ENCODE measurements at regions not wholly inside any gene's neighbourhood (a gene's known extent, or its start where the extent isn't known, plus 50 kb on each side); places are given as distances from the start of the nearest gene placed in this dataset.

DNA sequence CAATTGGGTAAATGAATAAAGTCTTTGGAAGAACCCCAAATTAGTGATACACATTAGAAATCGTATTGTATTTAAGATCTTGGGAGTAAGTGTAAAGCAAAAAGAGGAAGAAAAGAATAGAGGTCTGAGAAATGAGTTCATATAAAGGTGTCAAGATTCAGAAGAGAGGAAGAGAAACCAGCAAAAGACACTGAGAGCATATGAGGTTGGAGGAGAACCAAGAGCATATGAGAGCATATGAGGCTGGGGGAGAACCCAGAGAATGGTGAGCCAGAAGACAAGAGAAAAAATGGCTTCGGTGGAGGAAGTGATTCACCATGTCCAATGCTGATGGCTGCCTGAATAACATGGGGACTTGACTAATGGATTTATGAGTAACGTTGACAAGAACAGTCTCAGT, 620.1 kb upstream of the GCFC2 start:
- in situ Hi-C loops (cut with MboI): no loop called here
- Histone ChIP-seq H3F3A (ENCODE audit: insufficient read depth) (no peaks in the 10 kb centered on the region), H2AFZ (no peak overlapping the region), H3K9me3 (ENCODE audit: low read depth) (no peaks in the 10 kb centered on the region), H3K27me3 (replicated peaks; ENCODE audit: insufficient read depth) (no peaks in the 10 kb centered on the region), H3K27ac (no peak overlapping the region), H3K36me3 (ENCODE audit: low read depth) (no peaks in the 10 kb centered on the region), H3K4me1 (ENCODE audit: insufficient read depth) (no peaks in the 10 kb centered on the region), H3K4me2 (ENCODE audit: unreplicated experiment) (no peak overlapping the region), H3K79me2 (ENCODE audit: insufficient read depth) (no peaks in the 10 kb centered on the region), H3K4me3 (no peak overlapping the region), H3K9me2 (ENCODE audit: insufficient read depth) (no peaks in the 10 kb centered on the region), H4K20me1 (ENCODE audit: insufficient read depth) (no peaks in the 10 kb centered on the region), H3K9ac (no peak overlapping the region)
- no peak for DNase-seq
- TF ChIP-seq EZH2 (IDR thresholded peaks at IDR 0.05; ENCODE audit: insufficient read depth, poor library complexity, severe bottlenecking) (no peak), EZH2phosphoT487 (IDR thresholded peaks at IDR 0.05; ENCODE audit: insufficient read depth, low read depth) (no peak)
- WGBS, 2 experiments (ENCODE audit: low coverage in 1 of 2, low lambda C conversion rate in 2 of 2, missing lambda C conversion rate in 2 of 2): 9 to 15% methylated on average over 3 of the region's 3 CpGs

- H3K9me3 ChIP-seq (ENCODE audit: low read depth): no peaks in the 10 kb centered on the region
- in situ Hi-C loops (cut with MboI): no loop called here
- no peaks in the 10 kb centered on the region for H3K27me3 ChIP-seq (replicated peaks; ENCODE audit: insufficient read depth)
- WGBS, 2 experiments (ENCODE audit: low coverage in 1 of 2, low lambda C conversion rate in 2 of 2, missing lambda C conversion rate in 2 of 2): 16 to 19% methylated on average over 1 of the region's 1 CpG
- H4K20me1 ChIP-seq (ENCODE audit: insufficient read depth): no peaks in the 10 kb centered on the region
- no peak overlapping the region for H3K4me2 ChIP-seq (ENCODE audit: unreplicated experiment)
- no peak overlapping the region for H3K27ac ChIP-seq
- no peaks in the 10 kb centered on the region for H3F3A ChIP-seq (ENCODE audit: insufficient read depth)
- no peaks in the 10 kb centered on the region for H3K79me2 ChIP-seq (ENCODE audit: insufficient read depth)
- DNase-seq: no peak
- no peaks in the 10 kb centered on the region for H3K4me1 ChIP-seq (ENCODE audit: insufficient read depth)
- TF ChIP-seq EZH2 (IDR thresholded peaks at IDR 0.05; ENCODE audit: insufficient read depth, poor library complexity, severe bottlenecking): no peak
- no peak for TF ChIP-seq EZH2phosphoT487 (IDR thresholded peaks at IDR 0.05; ENCODE audit: insufficient read depth, low read depth)
- H2AFZ ChIP-seq: no peak overlapping the region
- no peaks in the 10 kb centered on the region for H3K36me3 ChIP-seq (ENCODE audit: low read depth)
- no peak overlapping the region for H3K9ac ChIP-seq
- no peaks in the 10 kb centered on the region for H3K9me2 ChIP-seq (ENCODE audit: insufficient read depth)
- H3K4me3 ChIP-seq: no peak overlapping the region
Measured at GRCh38 chr2:76326636-76327035, 615.9 kb upstream of the GCFC2 start.

GRCh38 chr2:76323381-76323780, 612.7 kb upstream of the GCFC2 start:
- 4 to 6% methylated on average over 4 of the region's 4 CpGs for WGBS, 2 experiments (ENCODE audit: low coverage in 1 of 2, low lambda C conversion rate in 2 of 2, missing lambda C conversion rate in 2 of 2)

GRCh38 chr2:76320716-76321115, 610.0 kb upstream of the GCFC2 start:
- in situ Hi-C loops (cut with MboI): no loop called here
- no peak overlapping the region for H3K27ac ChIP-seq
- TF ChIP-seq EZH2phosphoT487 (IDR thresholded peaks at IDR 0.05; ENCODE audit: insufficient read depth, low read depth) (no peak), EZH2 (IDR thresholded peaks at IDR 0.05; ENCODE audit: insufficient read depth, poor library complexity, severe bottlenecking) (no peak)

More at GRCh38 chr2:76323381-76323780, 612.7 kb upstream of the GCFC2 start:
- Histone ChIP-seq H3K27ac (no peak overlapping the region), H3K79me2 (ENCODE audit: insufficient read depth) (no peaks in the 10 kb centered on the region), H3K9ac (no peak overlapping the region), H3K4me3 (no peak overlapping the region), H3K9me3 (ENCODE audit: low read depth) (no peaks in the 10 kb centered on the region), H3F3A (ENCODE audit: insufficient read depth) (no peaks in the 10 kb centered on the region), H3K9me2 (ENCODE audit: insufficient read depth) (no peaks in the 10 kb centered on the region), H3K4me2 (ENCODE audit: unreplicated experiment) (no peak overlapping the region), H2AFZ (no peak overlapping the region), H3K36me3 (ENCODE audit: low read depth) (no peaks in the 10 kb centered on the region), H3K4me1 (ENCODE audit: insufficient read depth) (no peaks in the 10 kb centered on the region), H4K20me1 (ENCODE audit: insufficient read depth) (no peaks in the 10 kb centered on the region), H3K27me3 (replicated peaks; ENCODE audit: insufficient read depth) (no peaks in the 10 kb centered on the region)
- in situ Hi-C loops (cut with MboI): no loop called here
- no peak for DNase-seq
- TF ChIP-seq EZH2 (IDR thresholded peaks at IDR 0.05; ENCODE audit: insufficient read depth, poor library complexity, severe bottlenecking): no peak
- no peak for TF ChIP-seq EZH2phosphoT487 (IDR thresholded peaks at IDR 0.05; ENCODE audit: insufficient read depth, low read depth)

DNA sequence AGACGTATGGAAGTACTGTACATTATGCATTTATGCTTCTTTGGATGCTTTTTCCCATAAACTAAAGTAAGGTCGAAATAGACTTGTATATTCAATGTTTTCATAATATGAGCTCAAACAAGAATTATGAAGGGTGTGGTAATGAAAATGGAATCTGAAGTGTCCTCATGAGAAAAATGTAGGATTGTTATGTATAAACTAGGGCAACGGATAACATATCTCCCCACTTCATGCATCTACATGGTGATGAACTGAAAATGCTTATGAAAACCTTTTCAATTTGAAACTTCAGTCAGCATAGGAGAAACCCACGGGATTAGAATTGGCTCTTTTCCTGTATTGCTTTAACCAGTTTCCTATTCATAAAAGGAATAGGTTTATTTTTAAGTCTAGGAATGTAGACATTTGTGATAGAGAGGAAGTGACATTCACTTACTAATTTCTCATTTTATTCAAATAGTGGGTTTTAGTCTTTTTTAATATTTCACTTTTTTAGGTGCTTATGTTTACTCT, 608.2 kb upstream of the GCFC2 start:
- Histone ChIP-seq H3K9me2 (ENCODE audit: insufficient read depth) (no peaks in the 10 kb centered on the region), H3K9ac (no peak overlapping the region), H3K4me2 (ENCODE audit: unreplicated experiment) (no peak overlapping the region), H3F3A (ENCODE audit: insufficient read depth) (no peaks in the 10 kb centered on the region), H3K9me3 (ENCODE audit: low read depth) (no peaks in the 10 kb centered on the region), H3K27me3 (replicated peaks; ENCODE audit: insufficient read depth) (no peaks in the 10 kb centered on the region), H3K27ac (no peak overlapping the region), H2AFZ (no peak overlapping the region), H3K4me3 (no peak overlapping the region), H3K36me3 (ENCODE audit: low read depth) (no peaks in the 10 kb centered on the region), H3K4me1 (ENCODE audit: insufficient read depth) (no peaks in the 10 kb centered on the region), H4K20me1 (ENCODE audit: insufficient read depth) (no peaks in the 10 kb centered on the region), H3K79me2 (ENCODE audit: insufficient read depth) (no peaks in the 10 kb centered on the region)
- TF ChIP-seq EZH2phosphoT487 (IDR thresholded peaks at IDR 0.05; ENCODE audit: insufficient read depth, low read depth) (no peak), EZH2 (IDR thresholded peaks at IDR 0.05; ENCODE audit: insufficient read depth, poor library complexity, severe bottlenecking) (no peak)
- DNase-seq: no peak
- in situ Hi-C loops (cut with MboI): no loop called here
- 4 to 9% methylated on average over 4 of the region's 4 CpGs for WGBS, 2 experiments (ENCODE audit: low coverage in 1 of 2, low lambda C conversion rate in 2 of 2, missing lambda C conversion rate in 2 of 2)

More at GRCh38 chr2:76320716-76321115, 610.0 kb upstream of the GCFC2 start:
- no peak overlapping the region for H3K4me3 ChIP-seq
- no peaks in the 10 kb centered on the region for H3K79me2 ChIP-seq (ENCODE audit: insufficient read depth)
- H3F3A ChIP-seq (ENCODE audit: insufficient read depth): no peaks in the 10 kb centered on the region
- DNase-seq: no peak
- H2AFZ ChIP-seq: no peak overlapping the region
- H3K36me3 ChIP-seq (ENCODE audit: low read depth): no peaks in the 10 kb centered on the region
- no peaks in the 10 kb centered on the region for H3K27me3 ChIP-seq (replicated peaks; ENCODE audit: insufficient read depth)
- H3K9me3 ChIP-seq (ENCODE audit: low read depth): no peaks in the 10 kb centered on the region
- no peaks in the 10 kb centered on the region for H3K4me1 ChIP-seq (ENCODE audit: insufficient read depth)
- no peaks in the 10 kb centered on the region for H3K9me2 ChIP-seq (ENCODE audit: insufficient read depth)
- H3K4me2 ChIP-seq (ENCODE audit: unreplicated experiment): no peak overlapping the region
- no peaks in the 10 kb centered on the region for H4K20me1 ChIP-seq (ENCODE audit: insufficient read depth)
- no peak overlapping the region for H3K9ac ChIP-seq

Measured in GM23248 (cell line).